ENCODE measurements at regions not wholly inside any gene's neighbourhood (a gene's known extent, or its start where the extent isn't known, plus 50 kb on each side); places are given as distances from the start of the nearest gene placed in this dataset.

DNA sequence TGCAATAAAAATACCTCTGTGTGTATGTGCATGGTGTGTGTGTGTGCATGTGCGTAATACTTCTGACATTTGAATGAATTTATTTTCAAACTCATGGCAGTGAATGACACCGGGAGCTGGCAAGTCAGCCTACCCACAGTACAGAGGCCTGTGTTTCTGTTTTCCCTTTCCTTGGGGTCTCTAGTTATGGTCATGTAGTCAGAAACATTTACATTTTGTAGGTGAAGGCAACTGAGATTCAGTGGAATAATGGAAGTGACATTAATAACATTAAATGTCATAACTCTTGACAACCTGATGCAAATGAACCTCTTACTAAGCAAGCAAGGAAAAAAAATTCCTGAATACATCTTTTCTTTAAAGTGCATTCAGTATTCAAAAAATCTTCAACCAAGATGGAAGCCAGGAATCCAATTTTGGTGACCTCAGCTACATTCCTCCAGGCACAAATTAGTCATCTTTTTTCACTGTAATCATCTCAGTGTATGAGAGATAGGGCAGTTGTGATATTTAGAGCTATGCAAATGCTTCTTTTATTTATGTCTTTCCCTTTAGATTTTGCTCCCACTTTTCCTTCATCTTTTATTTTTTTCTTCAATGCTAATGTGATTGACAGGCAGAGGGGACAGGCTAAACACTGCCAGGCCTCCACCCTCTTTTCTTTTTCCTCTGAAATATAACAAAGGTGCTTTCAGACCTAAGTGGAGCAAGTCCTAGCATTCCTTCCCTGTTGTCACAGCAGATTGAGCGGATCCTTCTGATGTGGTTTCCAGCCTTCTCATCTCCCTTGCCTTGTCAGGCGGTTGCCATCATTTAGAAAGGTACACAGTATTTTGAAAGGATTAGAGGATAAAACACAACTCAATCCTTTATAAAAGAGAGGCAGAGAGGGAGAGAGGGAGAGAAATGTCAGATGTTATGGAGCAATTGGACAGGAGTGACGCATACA, 569.8 kb upstream of the ADAMTS16 start:
- DNase-seq = no peak
- Histone ChIP-seq H3K27me3 (no peaks in the 10 kb centered on the region), H3K27ac (no peak overlapping the region), H3K4me3 (no peak overlapping the region), H3K36me3 (no peaks in the 10 kb centered on the region), H3K9me3 (peaks cover 0 to 15% (median 0%) of the 10 kb centered on the region in 4 donors), H3K4me1 (no peaks in the 10 kb centered on the region)
- WGBS, 5 donors = 70 to 82% (median 80%) methylated on average over 5 of the region's 5 CpGs
- intact Hi-C loops (cut with DNase I; ENCODE audit: low total_unique reads) = no loop called here
- TF ChIP-seq EP300 (IDR thresholded peaks at IDR 0.05) (no peak), POLR2AphosphoS5 (IDR thresholded peaks at IDR 0.05) (no peak), POLR2A (IDR thresholded peaks at IDR 0.05) (no peak), CTCF (IDR thresholded peaks at IDR 0.05) (no peak)

DNA sequence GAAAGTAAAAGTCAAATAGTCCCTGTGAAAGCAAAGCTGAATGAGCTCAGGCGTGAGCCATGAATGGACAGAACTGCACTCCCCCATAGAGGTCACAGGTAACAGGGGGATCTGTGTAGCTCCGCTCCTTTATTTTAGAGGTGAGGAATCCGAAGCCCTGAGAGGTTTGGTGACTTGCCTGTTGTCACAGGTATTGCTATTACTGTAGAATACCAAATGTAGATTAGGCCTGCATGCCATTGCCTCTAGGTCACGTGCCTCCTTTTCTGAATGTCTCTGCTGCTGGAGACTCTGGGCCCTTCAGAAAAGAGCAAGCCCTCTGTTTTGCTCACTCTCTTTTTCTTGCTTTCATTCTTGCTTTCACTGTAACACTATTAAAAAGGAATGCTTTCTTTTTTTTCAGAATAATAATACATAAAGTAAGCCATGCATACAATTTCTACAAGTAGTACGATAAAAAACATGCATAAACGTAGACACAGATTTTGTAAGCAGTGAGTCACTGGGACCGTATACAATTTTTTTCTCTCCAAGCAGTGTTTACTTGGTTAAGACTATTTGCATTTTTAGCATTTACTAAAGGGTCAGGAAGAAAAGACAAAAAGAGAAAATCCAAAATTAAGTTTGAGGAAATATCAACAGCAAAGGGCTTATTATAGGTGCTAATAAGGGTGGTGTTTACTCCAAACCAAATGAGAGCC, 568.7 kb upstream of the ADAMTS16 start:
- intact Hi-C loops (cut with DNase I; ENCODE audit: low total_unique reads) = no loop called here
- Histone ChIP-seq H3K27me3 (no peaks in the 10 kb centered on the region), H3K36me3 (no peaks in the 10 kb centered on the region), H3K27ac (no peak overlapping the region), H3K4me3 (no peak overlapping the region), H3K4me1 (no peaks in the 10 kb centered on the region), H3K9me3 (peaks cover 0 to 15% (median 0%) of the 10 kb centered on the region in 4 donors)
- DNase-seq = no peak
- WGBS, 5 donors = 56 to 71% (median 67%) methylated on average over 7 of the region's 7 CpGs
- TF ChIP-seq EP300 (IDR thresholded peaks at IDR 0.05) = no peak
- TF ChIP-seq POLR2A (IDR thresholded peaks at IDR 0.05) = no peak
- TF ChIP-seq POLR2AphosphoS5 (IDR thresholded peaks at IDR 0.05) = no peak
- TF ChIP-seq CTCF (IDR thresholded peaks at IDR 0.05) = no peak

DNA sequence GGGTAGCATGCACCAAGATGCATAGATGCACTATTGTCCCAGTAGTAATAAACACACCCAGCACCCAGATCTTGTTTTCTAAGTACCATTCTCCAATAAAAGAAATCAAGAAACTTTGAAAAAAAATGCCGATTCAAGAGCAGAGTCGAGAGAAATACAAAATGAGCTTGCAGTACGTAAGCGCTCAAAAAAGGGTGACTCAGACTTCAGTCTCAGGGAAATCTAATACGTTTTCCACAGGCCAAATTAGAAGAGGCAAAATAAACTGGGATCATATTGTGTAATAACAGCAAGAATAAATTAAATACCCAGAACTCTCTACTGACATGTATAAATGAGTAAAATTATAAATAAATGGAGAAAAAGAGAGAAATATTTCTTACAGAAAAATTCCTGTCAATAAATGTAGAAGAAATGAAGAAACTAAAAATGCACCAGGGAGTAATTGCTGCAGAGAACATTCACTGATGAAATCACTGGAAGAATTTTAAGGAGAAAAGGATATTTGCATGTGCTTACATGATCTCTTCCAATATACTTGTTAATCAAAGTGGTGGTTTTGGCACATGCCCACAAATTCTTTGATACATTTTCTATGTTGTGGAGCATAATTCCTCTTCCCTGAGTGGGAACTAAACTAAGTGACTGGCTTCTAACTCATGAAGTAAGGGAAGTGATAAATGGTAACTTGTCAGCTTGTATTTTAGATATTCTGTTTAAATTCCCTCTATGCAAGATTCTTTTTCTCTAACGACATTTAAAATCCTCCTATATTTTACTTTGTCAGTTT, 567.6 kb upstream of the ADAMTS16 start:
- DNase-seq = peak in 1 of 2 donors; percentile 49
- H3K36me3 ChIP-seq = no peaks in the 10 kb centered on the region
- H3K4me3 ChIP-seq = no peak overlapping the region
- no peaks in the 10 kb centered on the region for H3K4me1 ChIP-seq
- intact Hi-C loops (cut with DNase I; ENCODE audit: low total_unique reads) = no loop called here
- 76 to 87% (median 78%) methylated on average over 6 of the region's 6 CpGs for WGBS, 5 donors
- H3K27me3 ChIP-seq = no peaks in the 10 kb centered on the region
- H3K27ac ChIP-seq = no peak overlapping the region
- TF ChIP-seq POLR2AphosphoS5 (IDR thresholded peaks at IDR 0.05) = no peak
- no peak for TF ChIP-seq CTCF (IDR thresholded peaks at IDR 0.05)
- no peak for TF ChIP-seq EP300 (IDR thresholded peaks at IDR 0.05)
- TF ChIP-seq POLR2A (IDR thresholded peaks at IDR 0.05) = no peak
- H3K9me3 ChIP-seq = peaks cover 0 to 13% (median 0%) of the 10 kb centered on the region in 4 donors

GRCh38 chr5:4575608-4576007, 564.5 kb upstream of the ADAMTS16 start:
- 60 to 75% (median 63%) methylated on average over 4 of the region's 4 CpGs for WGBS, 5 donors
- no peak for DNase-seq
- Histone ChIP-seq H3K9me3 (peaks cover 0 to 27% (median 12%) of the 10 kb centered on the region in 4 donors), H3K27me3 (no peaks in the 10 kb centered on the region), H3K36me3 (no peaks in the 10 kb centered on the region), H3K4me1 (no peaks in the 10 kb centered on the region), H3K27ac (no peak overlapping the region), H3K4me3 (no peak overlapping the region)
- intact Hi-C loops (cut with DNase I; ENCODE audit: low total_unique reads) = no loop called here
- TF ChIP-seq EP300 (IDR thresholded peaks at IDR 0.05) (no peak), CTCF (IDR thresholded peaks at IDR 0.05) (no peak), POLR2AphosphoS5 (IDR thresholded peaks at IDR 0.05) (no peak), POLR2A (IDR thresholded peaks at IDR 0.05) (no peak)
